Pancreas (tissue), 10 donors: ENCODE measurements at regions not wholly inside any gene's neighbourhood (a gene's known extent, or its start where the extent isn't known, plus 50 kb on each side); places are given as distances from the start of the nearest gene placed in this dataset.
A peak's percentile ranks its signal among the peaks of the same experiment; 100 is the strongest.

Source experiments
- ATAC-seq, 4 donors: fragments of 200-7000 bp; cut with Tn5 transposase; one replicate each; pipeline versions ENCODE4 v1.8.0 to v1.9.1; 2020; ENCODE audit warnings: mild to moderate bottlenecking in 4 of 4, moderate library complexity in 4 of 4
- DNase-seq, 6 donors: peaks; one replicate each; pipeline ENCODE4 v3.0.0-alpha.2; 2020
- FAIRE-seq: peaks from 2 replicates; lab custom pipeline; 2012; peaks lifted over from hg19 to GRCh38; lab: Jason Lieb, UNC
- H3K27ac ChIP-seq, 4 donors: fragments of 200-600 bp; sonication (generic); 1 replicate in 3 of 4; 2 replicates in 1 of 4; pipeline versions ENCODE4 v1.5.0 to v1.8.0; 2020
- H3K27me3 ChIP-seq, 4 donors: fragments of 200-600 bp; one replicate each; pipeline ENCODE4 v1.8.0; 2021
- H3K36me3 ChIP-seq, 3 donors: fragments of 200-600 bp; sonication (generic) in 1 of 3; one replicate each; pipeline versions ENCODE4 v1.5.0 to v1.8.0; 2020 to 2021
- H3K4me1 ChIP-seq, 3 donors: fragments of 200-600 bp; one replicate each; pipeline ENCODE4 v1.8.0; 2021
- H3K4me3 ChIP-seq, 4 donors: fragments of 200-600 bp; sonication (generic) in 2 of 4; one replicate each; pipeline versions ENCODE4 v1.5.0 to v1.8.0; 2020 to 2021
- H3K9me3 ChIP-seq, 4 donors: fragments of 200-600 bp; one replicate each; pipeline ENCODE4 v1.8.0; 2021
- WGBS, 2 donors: extraction: QIAGEN DNeasy Blood & Tissue Kit; methylation state at CpG; one replicate each; pipeline ENCODE4 v1.1.7; 2013; 5-methylcytosine and 5-hydroxymethylcytosine counted together
- intact Hi-C, 3 donors: fragments of 100-400 bp; cut with DNase I; formaldehyde crosslinking; loops; one replicate each; pipeline versions ENCODE4 v1.11.1 to v1.14.2; 2022
- TF ChIP-seq, protein P1 (sequence below), 4 donors: fragments of 200-600 bp; sonication (generic) in 3 of 4; IDR thresholded peaks; one replicate each; pipeline versions ENCODE4 v1.5.0 to v1.8.0; 2021; ENCODE audit warnings: antibody characterized with exemption in 4 of 4
- donor health status: healthy with polysubstance abuse.
- donor health status: DM: no; HTN: no; CAD: no; lungs with moderate emphysema.
- donor health status: DM: no; HTN: no; CAD: no.
- donor health status: control.
- donor health status: control.
- donor health status: Bipolar disorder and iron deficiency.
- donor health status: DM: yes; HTN: yes; CAD: no.
- donor health status: DM: no; HTN: no; CAD: no.
- donor health status: DM: no; HTN: no; CAD: no.
- donor health status: DM: yes; HTN: yes; CAD: no.

DNA sequence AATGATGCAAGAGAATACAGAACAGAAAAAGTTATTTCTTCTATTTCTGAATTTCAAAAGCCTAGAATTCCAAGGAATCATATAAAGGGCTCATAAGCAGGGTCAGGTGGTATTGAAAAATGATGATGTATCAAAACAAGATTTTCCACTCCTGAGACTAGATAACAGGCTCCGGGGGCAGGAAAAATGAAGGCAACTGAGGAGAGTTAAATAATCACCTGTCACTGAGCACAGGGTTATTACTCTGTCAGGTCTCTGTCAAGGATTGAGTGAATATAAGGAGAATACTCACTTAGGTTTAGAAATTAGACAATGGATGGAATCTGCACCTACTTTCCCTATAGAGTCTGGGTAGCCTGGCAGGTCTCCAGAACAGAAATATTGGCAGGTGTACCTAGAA lies 76.1 kb upstream of the KHDRBS2 start:
- ATAC-seq = no peak
- Histone ChIP-seq H3K36me3 (no peaks in the 10 kb centered on the region), H3K27ac (no peak overlapping the region), H3K4me3 (no peak overlapping the region), H3K4me1 (no peaks in the 10 kb centered on the region), H3K9me3 (no peaks in the 10 kb centered on the region), H3K27me3 (no peaks in the 10 kb centered on the region)
- 19 to 22% methylated on average over 1 of the region's 1 CpG for WGBS, 2 donors
- no peak for DNase-seq
- TF ChIP-seq, protein P1, sequence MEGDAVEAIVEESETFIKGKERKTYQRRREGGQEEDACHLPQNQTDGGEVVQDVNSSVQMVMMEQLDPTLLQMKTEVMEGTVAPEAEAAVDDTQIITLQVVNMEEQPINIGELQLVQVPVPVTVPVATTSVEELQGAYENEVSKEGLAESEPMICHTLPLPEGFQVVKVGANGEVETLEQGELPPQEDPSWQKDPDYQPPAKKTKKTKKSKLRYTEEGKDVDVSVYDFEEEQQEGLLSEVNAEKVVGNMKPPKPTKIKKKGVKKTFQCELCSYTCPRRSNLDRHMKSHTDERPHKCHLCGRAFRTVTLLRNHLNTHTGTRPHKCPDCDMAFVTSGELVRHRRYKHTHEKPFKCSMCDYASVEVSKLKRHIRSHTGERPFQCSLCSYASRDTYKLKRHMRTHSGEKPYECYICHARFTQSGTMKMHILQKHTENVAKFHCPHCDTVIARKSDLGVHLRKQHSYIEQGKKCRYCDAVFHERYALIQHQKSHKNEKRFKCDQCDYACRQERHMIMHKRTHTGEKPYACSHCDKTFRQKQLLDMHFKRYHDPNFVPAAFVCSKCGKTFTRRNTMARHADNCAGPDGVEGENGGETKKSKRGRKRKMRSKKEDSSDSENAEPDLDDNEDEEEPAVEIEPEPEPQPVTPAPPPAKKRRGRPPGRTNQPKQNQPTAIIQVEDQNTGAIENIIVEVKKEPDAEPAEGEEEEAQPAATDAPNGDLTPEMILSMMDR (IDR thresholded peaks at IDR 0.05) = no peak
- no peak for FAIRE-seq
- intact Hi-C loops = no loop called here

DNA sequence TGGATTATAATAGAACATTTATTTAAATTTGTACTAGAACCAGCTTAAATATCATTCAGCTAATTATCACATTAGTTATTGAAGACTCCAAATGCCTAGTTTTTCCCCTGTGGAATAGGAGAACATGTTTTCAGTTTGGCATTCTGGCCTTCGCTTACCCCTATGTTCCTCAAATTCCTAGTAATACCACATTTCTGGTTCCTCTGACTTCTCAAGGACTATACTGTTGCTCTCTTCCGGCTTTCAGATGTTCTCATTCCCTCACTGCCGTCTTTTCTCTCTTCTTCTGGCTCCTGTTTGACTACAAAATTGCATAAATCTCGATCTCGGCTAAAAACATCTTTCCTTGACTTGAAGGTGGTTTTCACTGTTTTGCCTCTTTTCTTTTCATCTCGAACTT lies 71.8 kb upstream of the KHDRBS2 start:
- Histone ChIP-seq H3K4me3 (no peak overlapping the region), H3K36me3 (no peaks in the 10 kb centered on the region), H3K4me1 (no peaks in the 10 kb centered on the region), H3K27me3 (no peaks in the 10 kb centered on the region), H3K9me3 (no peaks in the 10 kb centered on the region), H3K27ac (no peak overlapping the region)
- FAIRE-seq = no peak
- 57 to 71% methylated on average over 6 of the region's 6 CpGs for WGBS, 2 donors
- TF ChIP-seq, protein P1 (IDR thresholded peaks at IDR 0.05) = no peak
- no peak for DNase-seq
- no peak for ATAC-seq
- intact Hi-C loops = no loop called here

DNA sequence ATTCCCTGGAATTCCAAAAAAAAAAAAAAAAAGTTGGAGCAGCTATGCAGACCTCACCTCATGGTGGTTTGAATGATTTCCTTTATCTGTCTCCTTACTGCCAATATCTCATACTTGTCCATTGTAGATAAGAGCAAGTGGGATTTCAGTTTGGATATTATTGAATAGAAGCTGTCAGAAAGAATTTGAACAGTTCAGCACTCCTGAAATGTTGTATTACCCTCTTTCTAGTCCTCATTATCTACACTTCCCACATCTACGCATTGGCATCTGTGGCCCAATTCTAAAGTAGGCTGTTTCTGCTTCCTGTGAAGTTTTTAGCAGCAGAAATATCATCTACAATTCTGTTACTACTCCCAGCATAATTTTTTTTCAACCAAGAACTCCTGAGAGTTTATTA lies 68.2 kb upstream of the KHDRBS2 start:
- WGBS, 2 donors = 39 to 48% methylated on average over 1 of the region's 1 CpG
- intact Hi-C loops = no loop called here
- no peaks in the 10 kb centered on the region for H3K36me3 ChIP-seq
- no peaks in the 10 kb centered on the region for H3K9me3 ChIP-seq
- no peak for FAIRE-seq
- no peak overlapping the region for H3K27ac ChIP-seq
- no peak for ATAC-seq
- TF ChIP-seq, protein P1 (IDR thresholded peaks at IDR 0.05) = no peak
- H3K27me3 ChIP-seq = no peaks in the 10 kb centered on the region
- no peak overlapping the region for H3K4me3 ChIP-seq
- no peak for DNase-seq
- no peaks in the 10 kb centered on the region for H3K4me1 ChIP-seq

DNA sequence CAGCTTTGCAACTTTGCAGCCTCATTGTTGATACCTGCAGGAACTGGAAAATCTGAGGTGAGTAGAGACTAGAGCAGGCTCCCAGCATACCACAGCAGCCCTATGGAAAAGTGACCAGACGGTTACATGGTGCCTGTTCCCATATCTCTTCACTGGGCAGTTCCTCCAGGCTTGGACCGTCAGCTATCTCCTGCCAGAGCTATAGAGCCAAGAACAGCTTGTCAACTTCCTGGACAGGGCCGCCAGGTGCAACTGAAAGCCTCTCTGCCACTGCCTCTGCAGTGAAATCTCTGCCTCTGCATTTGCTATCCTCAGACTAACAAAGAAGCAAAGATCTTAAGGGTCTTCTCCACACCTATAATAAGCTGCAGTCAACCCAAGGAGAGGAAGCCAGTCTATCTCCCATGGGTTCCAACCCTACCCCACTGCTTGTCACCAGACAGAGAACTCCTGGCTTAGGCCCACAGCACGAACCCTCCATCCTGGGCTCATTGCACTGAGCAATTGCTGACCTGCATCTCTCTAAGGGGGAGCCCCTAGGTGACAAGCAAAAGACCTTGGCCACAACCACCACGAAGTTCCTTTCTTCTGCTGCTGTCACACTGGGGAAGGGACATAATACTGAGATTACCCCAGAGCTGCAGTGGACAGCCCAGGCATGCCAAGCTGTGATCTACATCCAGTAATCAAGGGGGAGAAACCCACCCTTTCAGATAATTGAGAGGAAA lies 60.1 kb upstream of the KHDRBS2 start:
- TF ChIP-seq, protein P1 (IDR thresholded peaks at IDR 0.05) = no peak
- no peak overlapping the region for H3K27ac ChIP-seq
- ATAC-seq = peak in 1 of 4 donors; percentile 92
- DNase-seq = peak in 1 of 6 donors; percentile 50
- no peaks in the 10 kb centered on the region for H3K4me1 ChIP-seq
- no peaks in the 10 kb centered on the region for H3K9me3 ChIP-seq
- FAIRE-seq = no peak
- intact Hi-C loops = no loop called here
- WGBS, 2 donors = 45 to 46% methylated on average over 5 of the region's 5 CpGs
- no peaks in the 10 kb centered on the region for H3K36me3 ChIP-seq
- H3K4me3 ChIP-seq = no peak overlapping the region
- no peaks in the 10 kb centered on the region for H3K27me3 ChIP-seq

DNA sequence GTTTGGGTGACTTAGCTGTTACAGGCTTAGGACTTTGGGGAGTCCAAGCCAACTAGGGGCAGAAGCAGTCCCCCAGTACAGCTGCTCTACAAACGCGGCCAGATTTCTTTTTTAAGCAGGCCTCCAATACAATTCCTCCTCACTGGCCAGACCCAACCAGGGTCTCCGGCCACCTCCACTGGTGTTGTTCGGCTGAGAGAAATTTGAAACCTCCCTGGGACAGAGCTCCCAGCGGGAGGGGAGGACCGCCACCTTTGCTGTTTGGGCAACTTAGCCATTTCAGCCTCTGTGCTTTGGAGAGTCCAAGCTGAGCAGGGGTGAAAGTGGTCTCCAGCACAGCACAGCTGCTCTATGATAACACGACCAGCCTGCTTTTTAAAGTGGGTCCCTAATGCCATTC lies 59.4 kb upstream of the KHDRBS2 start:
- intact Hi-C loops = no loop called here
- ATAC-seq = no peak

More for the DNA sequence above, 59.4 kb upstream of the KHDRBS2 start:
- no peak for DNase-seq
- Histone ChIP-seq H3K4me1 (no peaks in the 10 kb centered on the region), H3K36me3 (no peaks in the 10 kb centered on the region), H3K4me3 (no peak overlapping the region), H3K27me3 (no peaks in the 10 kb centered on the region), H3K9me3 (no peaks in the 10 kb centered on the region), H3K27ac (no peak overlapping the region)
- TF ChIP-seq, protein P1 (IDR thresholded peaks at IDR 0.05) = no peak
- no peak for FAIRE-seq
- 69 to 70% methylated on average over 7 of the region's 7 CpGs for WGBS, 2 donors
